ENCODE measurements at regions not wholly inside any gene's neighbourhood (a gene's known extent, or its start where the extent isn't known, plus 50 kb on each side); places are given as distances from the start of the nearest gene placed in this dataset.

DNA sequence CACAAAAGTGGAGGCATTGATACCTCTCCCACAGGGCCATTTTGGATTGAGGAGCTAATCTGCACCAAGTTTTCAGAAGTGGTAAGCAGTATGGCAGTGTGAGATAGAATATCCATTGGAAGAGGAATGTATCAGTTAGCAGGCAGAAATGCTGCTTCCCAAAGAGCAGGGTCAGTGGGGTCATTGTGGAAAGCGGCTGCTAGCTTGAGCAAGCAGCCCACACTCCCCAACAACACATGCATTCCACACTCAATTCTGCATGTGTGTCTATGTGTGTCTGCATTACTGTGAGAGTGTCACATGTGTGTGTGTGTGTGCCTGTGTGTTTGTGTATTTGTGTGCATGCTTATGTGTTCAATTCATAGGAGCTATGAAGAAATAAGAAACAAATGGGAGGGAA is 190.9 kb upstream of the FOXA2 start:
- DNase-seq (ENCODE audit: low spot score), result no peak
- Histone ChIP-seq H3K36me3 (ENCODE audit: control insufficient read depth in 4 of 4, insufficient read depth in 3 of 4, low read depth in 1 of 4, low read length in 3 of 4) (no peaks in the 10 kb centered on the region), H3K4me1 (ENCODE audit: control insufficient read depth in 4 of 4, insufficient read depth in 4 of 4, low read length in 3 of 4) (no peaks in the 10 kb centered on the region), H3K9me3 (ENCODE audit: control insufficient read depth in 4 of 4, low read length in 3 of 4) (peaks cover 0 to 4% (median 1%) of the 10 kb centered on the region in 4 donors), H3K9ac (ENCODE audit: low read depth in 1 of 2, low read length in 2 of 2) (no peak overlapping the region), H3K27ac (ENCODE audit: low read depth in 1 of 2, low read length in 2 of 2) (no peak overlapping the region), H3K27me3 (ENCODE audit: control insufficient read depth in 4 of 4, insufficient read depth in 4 of 4, low read length in 3 of 4) (peaks cover 0 to 4% (median 0%) of the 10 kb centered on the region in 4 donors), H3K4me3 (ENCODE audit: low read depth in 1 of 3, low read length in 3 of 3) (no peak overlapping the region)
- WGBS, result 63% methylated on average over 1 of the region's 1 CpG
- TF ChIP-seq GABPA (IDR thresholded peaks at IDR 0.05 in 1 of 2, conservative IDR thresholded peaks at IDR 0.05 in 1 of 2) (no peak), RXRA (IDR thresholded peaks at IDR 0.05) (no peak), FOXA2 (IDR thresholded peaks at IDR 0.05) (no peak), HNF4A (conservative IDR thresholded peaks at IDR 0.05) (no peak), FOXA1 (IDR thresholded peaks at IDR 0.05) (no peak), RAD21 (IDR thresholded peaks at IDR 0.05) (no peak), EGR1 (IDR thresholded peaks at IDR 0.05; ENCODE audit: low read depth in 2 of 2) (no peak), JUND (IDR thresholded peaks at IDR 0.05) (no peak), HNF4G (IDR thresholded peaks at IDR 0.05) (no peak)
- TF ChIP-seq, protein P1, sequence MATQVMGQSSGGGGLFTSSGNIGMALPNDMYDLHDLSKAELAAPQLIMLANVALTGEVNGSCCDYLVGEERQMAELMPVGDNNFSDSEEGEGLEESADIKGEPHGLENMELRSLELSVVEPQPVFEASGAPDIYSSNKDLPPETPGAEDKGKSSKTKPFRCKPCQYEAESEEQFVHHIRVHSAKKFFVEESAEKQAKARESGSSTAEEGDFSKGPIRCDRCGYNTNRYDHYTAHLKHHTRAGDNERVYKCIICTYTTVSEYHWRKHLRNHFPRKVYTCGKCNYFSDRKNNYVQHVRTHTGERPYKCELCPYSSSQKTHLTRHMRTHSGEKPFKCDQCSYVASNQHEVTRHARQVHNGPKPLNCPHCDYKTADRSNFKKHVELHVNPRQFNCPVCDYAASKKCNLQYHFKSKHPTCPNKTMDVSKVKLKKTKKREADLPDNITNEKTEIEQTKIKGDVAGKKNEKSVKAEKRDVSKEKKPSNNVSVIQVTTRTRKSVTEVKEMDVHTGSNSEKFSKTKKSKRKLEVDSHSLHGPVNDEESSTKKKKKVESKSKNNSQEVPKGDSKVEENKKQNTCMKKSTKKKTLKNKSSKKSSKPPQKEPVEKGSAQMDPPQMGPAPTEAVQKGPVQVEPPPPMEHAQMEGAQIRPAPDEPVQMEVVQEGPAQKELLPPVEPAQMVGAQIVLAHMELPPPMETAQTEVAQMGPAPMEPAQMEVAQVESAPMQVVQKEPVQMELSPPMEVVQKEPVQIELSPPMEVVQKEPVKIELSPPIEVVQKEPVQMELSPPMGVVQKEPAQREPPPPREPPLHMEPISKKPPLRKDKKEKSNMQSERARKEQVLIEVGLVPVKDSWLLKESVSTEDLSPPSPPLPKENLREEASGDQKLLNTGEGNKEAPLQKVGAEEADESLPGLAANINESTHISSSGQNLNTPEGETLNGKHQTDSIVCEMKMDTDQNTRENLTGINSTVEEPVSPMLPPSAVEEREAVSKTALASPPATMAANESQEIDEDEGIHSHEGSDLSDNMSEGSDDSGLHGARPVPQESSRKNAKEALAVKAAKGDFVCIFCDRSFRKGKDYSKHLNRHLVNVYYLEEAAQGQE (IDR thresholded peaks at IDR 0.05), result no peak
- TF ChIP-seq, protein P2, sequence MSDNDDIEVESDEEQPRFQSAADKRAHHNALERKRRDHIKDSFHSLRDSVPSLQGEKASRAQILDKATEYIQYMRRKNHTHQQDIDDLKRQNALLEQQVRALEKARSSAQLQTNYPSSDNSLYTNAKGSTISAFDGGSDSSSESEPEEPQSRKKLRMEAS (IDR thresholded peaks at IDR 0.05), result no peak
- TF ChIP-seq, protein P3, sequence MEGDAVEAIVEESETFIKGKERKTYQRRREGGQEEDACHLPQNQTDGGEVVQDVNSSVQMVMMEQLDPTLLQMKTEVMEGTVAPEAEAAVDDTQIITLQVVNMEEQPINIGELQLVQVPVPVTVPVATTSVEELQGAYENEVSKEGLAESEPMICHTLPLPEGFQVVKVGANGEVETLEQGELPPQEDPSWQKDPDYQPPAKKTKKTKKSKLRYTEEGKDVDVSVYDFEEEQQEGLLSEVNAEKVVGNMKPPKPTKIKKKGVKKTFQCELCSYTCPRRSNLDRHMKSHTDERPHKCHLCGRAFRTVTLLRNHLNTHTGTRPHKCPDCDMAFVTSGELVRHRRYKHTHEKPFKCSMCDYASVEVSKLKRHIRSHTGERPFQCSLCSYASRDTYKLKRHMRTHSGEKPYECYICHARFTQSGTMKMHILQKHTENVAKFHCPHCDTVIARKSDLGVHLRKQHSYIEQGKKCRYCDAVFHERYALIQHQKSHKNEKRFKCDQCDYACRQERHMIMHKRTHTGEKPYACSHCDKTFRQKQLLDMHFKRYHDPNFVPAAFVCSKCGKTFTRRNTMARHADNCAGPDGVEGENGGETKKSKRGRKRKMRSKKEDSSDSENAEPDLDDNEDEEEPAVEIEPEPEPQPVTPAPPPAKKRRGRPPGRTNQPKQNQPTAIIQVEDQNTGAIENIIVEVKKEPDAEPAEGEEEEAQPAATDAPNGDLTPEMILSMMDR (IDR thresholded peaks at IDR 0.05; ENCODE audit: low read depth, low read length, missing input control), result no peak
- TF ChIP-seq, protein P4, sequence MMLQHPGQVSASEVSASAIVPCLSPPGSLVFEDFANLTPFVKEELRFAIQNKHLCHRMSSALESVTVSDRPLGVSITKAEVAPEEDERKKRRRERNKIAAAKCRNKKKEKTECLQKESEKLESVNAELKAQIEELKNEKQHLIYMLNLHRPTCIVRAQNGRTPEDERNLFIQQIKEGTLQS (IDR thresholded peaks at IDR 0.05), result no peak
- TF ChIP-seq, protein P5, sequence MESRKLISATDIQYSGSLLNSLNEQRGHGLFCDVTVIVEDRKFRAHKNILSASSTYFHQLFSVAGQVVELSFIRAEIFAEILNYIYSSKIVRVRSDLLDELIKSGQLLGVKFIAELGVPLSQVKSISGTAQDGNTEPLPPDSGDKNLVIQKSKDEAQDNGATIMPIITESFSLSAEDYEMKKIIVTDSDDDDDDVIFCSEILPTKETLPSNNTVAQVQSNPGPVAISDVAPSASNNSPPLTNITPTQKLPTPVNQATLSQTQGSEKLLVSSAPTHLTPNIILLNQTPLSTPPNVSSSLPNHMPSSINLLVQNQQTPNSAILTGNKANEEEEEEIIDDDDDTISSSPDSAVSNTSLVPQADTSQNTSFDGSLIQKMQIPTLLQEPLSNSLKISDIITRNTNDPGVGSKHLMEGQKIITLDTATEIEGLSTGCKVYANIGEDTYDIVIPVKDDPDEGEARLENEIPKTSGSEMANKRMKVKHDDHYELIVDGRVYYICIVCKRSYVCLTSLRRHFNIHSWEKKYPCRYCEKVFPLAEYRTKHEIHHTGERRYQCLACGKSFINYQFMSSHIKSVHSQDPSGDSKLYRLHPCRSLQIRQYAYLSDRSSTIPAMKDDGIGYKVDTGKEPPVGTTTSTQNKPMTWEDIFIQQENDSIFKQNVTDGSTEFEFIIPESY (IDR thresholded peaks at IDR 0.05), result no peak

DNA sequence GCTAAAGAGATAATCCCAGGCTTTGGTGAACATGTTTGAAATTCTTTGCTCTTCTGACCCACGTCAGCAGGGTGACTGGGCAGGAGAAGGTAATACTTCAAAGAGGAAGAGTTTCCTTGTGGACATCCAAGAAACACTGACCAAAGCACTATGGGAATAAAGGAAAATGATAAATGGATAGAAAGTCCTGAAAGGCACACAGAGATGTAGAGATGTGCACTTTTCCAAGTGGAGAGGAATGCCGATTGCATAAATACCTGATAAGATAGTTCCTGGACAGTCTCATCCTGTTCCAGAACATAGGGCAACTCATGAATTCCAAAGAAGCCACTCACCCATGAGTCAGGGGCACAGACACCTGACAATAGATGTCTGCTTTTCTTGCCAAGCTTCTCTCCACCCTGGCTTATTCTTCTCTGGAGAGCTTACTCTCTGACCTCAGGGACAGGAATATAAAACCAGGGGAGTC is 191.3 kb upstream of the FOXA2 start:
- H3K4me1 ChIP-seq (ENCODE audit: control insufficient read depth in 4 of 4, insufficient read depth in 4 of 4, low read length in 3 of 4), result no peaks in the 10 kb centered on the region
- no peak for TF ChIP-seq HNF4G (IDR thresholded peaks at IDR 0.05)
- TF ChIP-seq NR2F2 (IDR thresholded peaks at IDR 0.05), result no peak
- TF ChIP-seq TAF1 (conservative IDR thresholded peaks at IDR 0.05), result no peak
- no peak for DNase-seq (ENCODE audit: low spot score)
- H3K9me3 ChIP-seq (ENCODE audit: control insufficient read depth in 4 of 4, low read length in 3 of 4), result peaks cover 0 to 4% (median 1%) of the 10 kb centered on the region in 4 donors
- no peak overlapping the region for H3K9ac ChIP-seq (ENCODE audit: low read depth in 1 of 2, low read length in 2 of 2)
- H3K4me3 ChIP-seq (ENCODE audit: low read depth in 1 of 3, low read length in 3 of 3), result no peak overlapping the region
- H3K36me3 ChIP-seq (ENCODE audit: control insufficient read depth in 4 of 4, insufficient read depth in 3 of 4, low read depth in 1 of 4, low read length in 3 of 4), result no peaks in the 10 kb centered on the region
- 47% methylated on average over 2 of the region's 2 CpGs for WGBS
- no peak overlapping the region for H3K27ac ChIP-seq (ENCODE audit: low read depth in 1 of 2, low read length in 2 of 2)
- peaks cover 0 to 4% (median 0%) of the 10 kb centered on the region in 4 donors for H3K27me3 ChIP-seq (ENCODE audit: control insufficient read depth in 4 of 4, insufficient read depth in 4 of 4, low read length in 3 of 4)
